ENCODE measurements at regions not wholly inside any gene's neighbourhood (a gene's known extent, or its start where the extent isn't known, plus 50 kb on each side); places are given as distances from the start of the nearest gene placed in this dataset.

DNA sequence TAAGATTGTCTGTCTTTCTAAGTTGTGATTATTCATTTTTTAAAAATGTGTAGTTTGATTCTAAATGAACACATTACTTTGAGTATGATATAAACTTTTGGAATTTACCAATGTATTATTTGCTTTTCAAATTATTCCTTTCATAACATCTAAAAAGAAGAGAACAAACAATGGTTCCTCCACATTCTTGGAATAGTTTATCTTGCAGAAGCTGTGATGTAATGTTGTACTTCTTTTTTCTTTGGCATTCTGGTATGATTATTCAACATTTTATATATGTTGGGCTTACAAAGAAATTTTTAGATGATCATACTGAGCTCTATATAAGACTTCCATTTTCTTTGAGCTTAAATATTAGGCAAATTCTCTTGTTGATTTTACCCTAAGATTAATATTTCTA lies 419.2 kb downstream of the DIPK2A start:
- no peak for DNase-seq

GRCh38 chr3:144391236-144391635 lies 419.6 kb downstream of the DIPK2A start:
- no peak for DNase-seq

DNA sequence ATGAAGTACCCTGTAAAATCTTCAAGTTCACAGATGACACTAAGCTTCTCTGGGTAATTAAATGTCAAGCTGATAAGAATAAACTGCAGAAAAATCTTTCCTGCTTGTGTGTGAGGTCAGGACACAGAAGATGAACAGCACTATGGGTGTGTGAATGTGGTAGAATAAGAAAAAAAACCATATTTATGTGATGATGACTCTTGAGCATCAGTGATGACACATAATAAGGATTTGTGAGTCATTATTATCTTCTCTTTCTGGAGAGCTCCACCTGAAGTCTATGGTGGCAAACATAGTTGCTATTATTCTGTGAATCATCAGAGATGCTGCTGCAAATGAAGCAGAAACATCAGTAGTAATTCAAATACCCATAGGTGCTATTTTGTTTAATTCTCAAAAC lies 422.4 kb downstream of the DIPK2A start:
- no peak for DNase-seq

GRCh38 chr3:144402430-144402829 lies 430.8 kb downstream of the DIPK2A start:
- no peak for DNase-seq

DNA sequence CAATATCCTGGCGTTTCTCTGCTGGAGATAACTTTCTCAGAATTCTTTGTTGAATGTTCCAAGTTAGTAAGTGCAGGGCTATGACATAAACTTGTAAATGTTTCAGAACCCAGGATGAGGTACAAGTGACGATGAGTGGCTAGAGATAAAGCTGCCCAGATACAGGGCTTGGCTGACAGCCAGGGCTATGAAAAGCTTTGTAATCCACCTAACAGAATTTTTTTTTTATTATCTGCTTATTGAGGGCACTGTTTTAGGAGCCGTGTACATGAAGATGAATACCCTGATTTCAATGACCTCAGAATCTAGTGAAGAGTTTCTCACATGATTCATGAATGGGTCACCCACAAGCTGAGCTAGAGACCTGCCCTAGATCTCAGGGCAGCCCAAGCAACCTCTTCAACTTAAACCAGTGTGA lies 431.4 kb downstream of the DIPK2A start:
- DNase-seq, result no peak

GRCh38 chr3:144407335-144407734 lies 435.7 kb downstream of the DIPK2A start:
- no peak for DNase-seq

- no peak for DNase-seq
Measured at GRCh38 chr3:144409319-144409718, 437.7 kb downstream of the DIPK2A start.

GRCh38 chr3:144413068-144413467 lies 441.4 kb downstream of the DIPK2A start:
- DNase-seq, result no peak

DNA sequence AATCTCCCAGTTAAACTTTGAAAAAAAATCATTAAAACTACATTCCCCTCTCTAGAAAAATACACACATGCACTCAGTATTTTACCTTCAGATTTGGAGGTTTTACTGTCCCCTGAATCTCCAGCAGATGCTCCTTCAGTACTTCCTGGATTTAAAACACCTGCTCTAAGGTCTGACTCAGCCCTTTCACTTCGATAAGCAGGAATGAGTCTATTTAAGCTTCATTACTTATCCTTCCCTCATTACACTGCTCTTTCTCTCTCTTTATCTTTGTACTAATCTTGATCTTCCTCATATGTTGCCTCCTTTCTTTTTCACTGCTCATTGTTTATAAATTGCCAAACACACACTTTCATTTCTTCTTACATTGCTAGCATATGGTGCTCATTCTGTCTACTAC lies 443.9 kb downstream of the DIPK2A start:
- DNase-seq, result peak; percentile 4

DNA sequence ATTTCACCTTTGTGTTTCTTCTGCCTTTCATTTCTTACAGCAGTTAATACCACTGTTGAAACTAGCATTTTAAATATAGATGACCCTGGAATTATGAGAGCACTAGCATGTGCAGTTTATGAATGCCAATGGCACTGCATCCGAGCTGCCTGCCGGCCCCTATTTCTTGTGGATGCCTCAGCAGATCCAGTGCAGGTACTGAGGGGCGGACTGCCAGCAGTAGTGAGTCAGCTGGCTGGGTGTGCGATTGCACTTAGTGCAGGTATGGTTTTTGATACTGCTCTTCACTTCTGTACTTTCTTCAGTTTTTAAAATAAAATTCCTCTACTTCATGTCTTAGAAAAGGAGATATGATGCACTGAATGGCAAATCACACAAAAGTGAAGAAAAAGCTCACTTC lies 453.0 kb downstream of the DIPK2A start:
- DNase-seq, result no peak

DNA sequence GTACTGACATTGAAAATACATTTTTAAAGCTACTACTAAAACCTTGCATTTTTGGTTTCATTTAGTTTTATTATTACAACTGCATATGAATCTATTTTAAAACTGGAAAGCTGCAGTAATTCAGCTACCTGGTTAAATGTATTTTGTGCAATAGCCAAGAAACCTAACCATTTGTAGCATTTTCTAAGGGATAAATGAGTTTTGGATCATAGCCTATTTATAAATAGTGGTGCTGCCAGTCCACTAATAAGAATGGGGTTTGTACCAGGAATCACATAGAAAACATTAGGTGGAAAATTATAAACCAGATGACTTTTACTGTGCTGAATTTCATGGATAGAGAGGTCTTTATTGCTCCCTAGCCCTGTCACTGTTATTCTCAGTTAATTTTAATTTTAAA lies 454.7 kb downstream of the DIPK2A start:
- DNase-seq, result no peak

GRCh38 chr3:144426967-144427366 lies 455.3 kb downstream of the DIPK2A start:
- no peak for DNase-seq

DNA sequence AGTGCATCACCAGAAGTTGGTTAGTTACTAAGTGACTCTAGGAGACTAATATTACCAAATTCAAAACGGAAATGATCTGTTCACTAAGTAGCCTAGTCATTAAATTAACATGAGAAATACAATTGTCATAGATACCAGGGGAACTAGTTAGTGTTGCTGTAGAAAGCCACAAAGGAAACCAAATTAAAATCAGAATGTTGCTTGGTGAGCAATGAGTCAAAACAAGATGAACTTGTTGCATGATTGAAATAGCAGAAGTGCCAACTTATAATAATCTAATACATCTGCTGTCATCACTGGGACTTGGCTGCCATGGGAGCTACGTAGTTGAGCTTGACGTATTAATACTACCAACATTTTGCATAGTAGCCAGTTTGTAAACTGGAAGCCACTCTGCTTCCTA lies 458.1 kb downstream of the DIPK2A start:
- DNase-seq, result no peak

- DNase-seq, result no peak
Measured at GRCh38 chr3:144431134-144431533, 459.5 kb downstream of the DIPK2A start.

GRCh38 chr3:144433006-144433405 lies 461.4 kb downstream of the DIPK2A start:
- no peak for DNase-seq

DNA sequence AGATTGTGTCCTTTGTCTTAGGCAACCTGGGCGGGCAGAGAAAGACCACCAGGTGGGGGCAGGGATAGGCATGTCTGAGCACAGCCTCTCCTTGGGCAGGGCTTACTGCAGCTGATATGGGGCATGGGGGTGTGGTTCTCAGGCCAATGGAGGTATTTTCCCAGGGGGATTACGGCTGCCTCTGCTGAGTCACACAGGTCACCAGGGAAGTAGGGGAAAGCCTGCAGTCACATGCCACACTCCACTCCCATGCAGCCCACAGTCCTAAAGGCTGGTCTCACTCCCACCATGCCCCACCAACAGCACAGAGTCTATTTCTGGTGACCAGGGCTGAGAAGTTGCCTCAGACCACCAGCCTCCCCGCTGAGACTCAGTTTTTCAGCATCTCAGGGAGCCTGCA lies 466.4 kb downstream of the DIPK2A start:
- DNase-seq, result no peak

GRCh38 chr3:144444061-144444460 lies 472.4 kb downstream of the DIPK2A start:
- no peak for DNase-seq

- DNase-seq, result no peak
Measured at GRCh38 chr3:144444546-144444945, 472.9 kb downstream of the DIPK2A start.

DNA sequence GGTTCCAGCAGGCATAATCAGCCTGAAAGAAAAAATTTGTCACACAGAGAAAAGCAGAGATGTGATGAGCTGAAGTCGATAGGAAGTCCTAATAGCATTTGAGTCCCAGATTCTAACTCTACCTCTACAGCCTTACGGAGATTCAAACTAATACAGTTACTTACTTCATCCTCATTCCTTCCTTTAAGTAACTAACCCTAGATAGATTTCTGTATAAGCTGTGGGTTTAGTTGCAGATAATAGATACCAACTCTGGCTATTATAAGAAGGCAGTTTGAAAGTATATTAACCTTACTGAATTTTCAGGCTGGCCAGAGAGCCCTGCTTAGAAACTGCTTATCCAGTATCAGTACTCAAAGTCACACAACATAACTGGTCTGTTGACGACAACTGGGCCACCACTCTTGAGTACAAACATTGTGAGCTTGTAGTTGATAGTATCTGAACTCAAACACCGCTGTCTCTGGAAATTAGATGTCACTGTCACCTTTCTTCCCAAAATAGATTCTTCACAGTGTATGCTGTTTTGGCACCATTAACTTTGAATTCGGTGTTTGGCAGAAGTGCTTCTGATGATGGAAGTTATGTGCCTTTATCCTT lies 484.3 kb downstream of the DIPK2A start:
- no peak for DNase-seq

- no peak for DNase-seq
Measured at GRCh38 chr3:144457758-144458157, 486.1 kb downstream of the DIPK2A start.

DNA sequence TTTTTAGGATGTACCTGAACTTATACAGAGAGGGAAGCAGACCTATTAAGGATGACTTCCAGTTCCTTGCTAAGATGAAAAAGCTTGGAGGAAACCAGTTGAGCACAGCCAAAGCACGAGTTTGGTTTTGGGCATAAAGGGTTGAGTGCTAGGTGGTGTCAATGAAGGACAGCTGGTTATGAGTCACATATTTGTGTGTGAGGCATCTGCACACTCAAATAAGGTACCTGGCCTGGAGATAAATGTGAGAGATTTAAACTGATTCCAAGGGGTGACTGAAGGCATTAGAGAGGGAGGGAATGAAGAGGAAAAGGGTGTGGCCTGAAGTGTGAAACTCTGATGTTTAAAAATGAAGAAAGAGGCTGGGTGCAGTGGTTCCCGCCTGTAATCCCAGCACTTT lies 486.7 kb downstream of the DIPK2A start:
- no peak for DNase-seq

DNA sequence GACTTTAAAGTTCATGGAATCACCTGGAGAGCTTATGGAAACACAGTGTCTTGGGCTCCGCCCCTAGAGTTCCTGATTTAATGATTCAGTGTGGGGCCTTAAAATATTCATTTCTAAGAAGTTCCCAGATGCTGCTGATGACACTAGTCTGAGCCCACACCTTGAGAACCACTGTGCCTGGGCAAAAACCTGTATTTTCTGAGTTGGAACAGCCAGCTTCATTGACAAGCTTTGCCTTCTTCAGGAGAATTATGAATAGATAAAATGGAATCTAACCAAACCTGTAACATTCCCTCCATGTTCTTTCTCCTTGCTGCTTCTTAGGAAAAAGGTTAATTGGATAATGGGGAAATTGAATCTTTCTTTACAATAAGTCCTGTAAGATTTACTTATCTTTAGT lies 490.7 kb downstream of the DIPK2A start:
- DNase-seq, result no peak

DNA sequence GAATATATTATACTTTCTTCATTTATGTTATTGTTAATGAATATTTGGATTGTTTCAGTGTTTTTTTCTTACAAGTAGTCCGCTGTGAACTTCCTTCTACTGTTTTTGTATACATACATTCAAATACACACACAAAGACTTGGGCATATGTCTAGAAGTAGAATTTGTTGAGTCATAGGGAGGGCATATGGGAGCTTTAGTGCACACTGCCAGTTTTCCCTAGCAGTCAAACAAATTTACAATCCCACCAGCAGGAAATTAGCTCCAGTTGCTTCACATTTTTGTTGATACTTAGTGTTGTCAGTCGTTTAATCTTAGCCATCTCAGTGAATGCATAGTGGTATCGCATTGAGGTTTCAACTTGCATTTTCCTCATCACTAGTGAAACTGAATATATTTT lies 492.3 kb downstream of the DIPK2A start:
- no peak for DNase-seq

DNA sequence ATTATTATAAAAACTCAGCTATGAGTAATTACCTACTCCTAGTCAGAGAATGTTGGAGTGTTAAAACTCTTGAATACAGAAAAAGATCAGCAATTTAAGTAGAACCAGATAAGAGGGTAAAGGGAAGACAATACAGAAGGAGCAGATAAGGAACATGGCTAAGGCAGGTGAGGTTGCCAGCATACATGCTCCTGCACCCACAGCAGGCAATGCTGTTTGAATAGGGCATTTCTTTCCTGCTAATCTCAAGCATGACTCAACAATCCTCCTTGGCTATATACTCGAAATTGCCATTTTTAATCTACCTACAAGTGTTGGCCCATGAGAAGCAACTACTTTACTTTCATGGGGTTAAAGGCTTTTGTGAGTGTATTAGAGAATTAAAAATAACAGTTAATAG lies 494.5 kb downstream of the DIPK2A start:
- no peak for DNase-seq

GRCh38 chr3:144466540-144466939 lies 494.9 kb downstream of the DIPK2A start:
- DNase-seq, result no peak

GRCh38 chr3:144470666-144471065 lies 499.0 kb downstream of the DIPK2A start:
- DNase-seq, result no peak
